ENCODE measurements at regions not wholly inside any gene's neighbourhood (a gene's known extent, or its start where the extent isn't known, plus 50 kb on each side); places are given as distances from the start of the nearest gene placed in this dataset.
A peak's percentile ranks its signal among the peaks of the same experiment; 100 is the strongest.

GRCh38 chrX:130974323-130974722, 71.3 kb upstream of the ENOX2 start:
- DNase-seq (ENCODE audit: low read depth), result peak; percentile 49

GRCh38 chrX:130975947-130976346, 72.9 kb upstream of the ENOX2 start:
- peak; percentile 67 for DNase-seq (ENCODE audit: low read depth)

- DNase-seq (ENCODE audit: low read depth), result no peak
These were observed 76.3 kb upstream of the ARHGAP36 start for GRCh38 chrX:130981836-130982235.

GRCh38 chrX:130984782-130985181, 73.4 kb upstream of the ARHGAP36 start:
- no peak for DNase-seq (ENCODE audit: low read depth)

DNA sequence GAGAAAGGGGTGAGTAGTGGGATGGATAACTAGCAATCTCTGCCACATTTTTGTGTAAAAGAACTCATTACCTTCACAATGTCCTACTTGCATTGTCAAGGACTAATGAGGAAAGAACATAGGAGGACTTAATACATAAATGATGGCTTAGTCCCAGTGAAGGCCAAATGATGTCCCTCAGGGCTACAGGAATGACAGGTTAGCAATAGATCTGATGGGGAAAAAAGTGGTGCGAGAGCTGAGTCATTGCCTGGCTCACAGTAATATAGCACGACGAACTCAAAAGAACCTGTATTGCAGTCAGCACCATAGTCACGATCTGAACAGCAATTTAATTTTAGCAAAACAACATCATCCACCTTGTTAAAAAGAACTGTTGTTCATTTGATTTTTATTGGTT, 70.9 kb upstream of the ARHGAP36 start:
- DNase-seq (ENCODE audit: low read depth), result no peak

GRCh38 chrX:130990723-130991122, 67.4 kb upstream of the ARHGAP36 start:
- no peak for DNase-seq (ENCODE audit: low read depth)

- DNase-seq (ENCODE audit: low read depth), result peak; percentile 45
These were observed 63.5 kb upstream of the ARHGAP36 start for GRCh38 chrX:130994671-130995070.

DNA sequence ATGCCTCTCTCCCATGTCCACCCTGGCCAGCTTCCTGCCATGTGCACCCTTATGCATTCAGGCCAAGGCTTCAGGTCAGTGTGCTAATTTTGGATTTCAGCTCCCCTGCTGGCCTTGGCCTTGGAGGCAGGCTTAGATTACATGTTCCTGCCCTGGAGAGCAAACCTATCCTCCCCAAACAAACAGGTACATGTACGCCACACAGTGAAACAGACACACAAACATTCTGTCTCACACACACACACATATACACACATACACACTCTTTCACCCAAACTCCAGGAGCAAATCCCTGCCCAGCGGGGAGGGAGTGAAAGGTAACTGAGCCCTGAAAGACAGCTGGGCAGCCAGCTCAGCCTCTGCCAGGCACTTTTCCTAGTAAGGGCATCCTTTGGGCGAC, 62.7 kb upstream of the ARHGAP36 start:
- DNase-seq (ENCODE audit: low read depth), result no peak

GRCh38 chrX:130997314-130997713, 60.8 kb upstream of the ARHGAP36 start:
- DNase-seq (ENCODE audit: low read depth), result no peak

DNA sequence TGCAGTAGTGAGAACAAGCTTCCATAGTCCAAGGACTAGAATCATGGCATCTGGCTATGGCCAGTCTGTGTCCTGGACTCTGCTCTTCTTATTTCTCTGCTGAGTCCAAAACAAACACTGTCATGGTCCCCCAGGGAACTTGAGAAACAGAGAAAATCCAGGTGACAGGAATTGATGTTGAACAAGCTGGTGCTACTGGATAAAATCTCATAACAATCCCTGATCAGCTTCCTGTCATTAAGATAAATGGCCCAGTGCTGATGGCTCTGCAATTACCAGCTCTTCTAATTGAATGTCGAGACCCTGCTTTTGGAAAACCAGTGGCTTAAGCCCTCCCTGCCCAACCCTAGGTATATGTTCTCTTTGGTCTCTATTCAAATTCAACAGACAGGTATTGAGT, 58.8 kb upstream of the ARHGAP36 start:
- DNase-seq (ENCODE audit: low read depth), result no peak
